ENCODE measurements at regions not wholly inside any gene's neighbourhood (a gene's known extent, or its start where the extent isn't known, plus 50 kb on each side); places are given as distances from the start of the nearest gene placed in this dataset.

- Histone ChIP-seq H4K20me1 (replicated peaks; ENCODE audit: control insufficient read depth, extremely low read depth, insufficient read depth, low read length) (no peaks in the 10 kb centered on the region), H3K79me2 (ENCODE audit: control insufficient read depth, insufficient read depth, low read length) (peaks cover 22% of the 10 kb centered on the region), H3K9me3 (replicated peaks; ENCODE audit: control insufficient read depth, insufficient read depth, low read length) (no peaks in the 10 kb centered on the region), H3K9me1 (replicated peaks; ENCODE audit: control insufficient read depth, extremely low read depth, insufficient read depth, low read length) (no peaks in the 10 kb centered on the region), H3K4me1 (ENCODE audit: control insufficient read depth, extremely low read depth, insufficient read depth, low read length) (peaks cover 39% of the 10 kb centered on the region), H3K36me3 (ENCODE audit: control insufficient read depth in 2 of 2, extremely low read depth in 1 of 2, insufficient read depth in 2 of 2, low read length in 2 of 2) (peaks cover 0 to 2% of the 10 kb centered on the region in 2 experiments), H3K9ac (replicated peaks; ENCODE audit: extremely low read depth, insufficient read depth, low read length) (no peak overlapping the region), H3K27ac (ENCODE audit: insufficient read depth, low read depth, low read length) (no peak overlapping the region), H2AFZ (ENCODE audit: low read depth, low read length) (no peak overlapping the region), H3K27me3 (ENCODE audit: control insufficient read depth in 2 of 2, insufficient read depth in 2 of 2, low read length in 2 of 2) (no peaks in the 10 kb centered on the region), H3K4me2 (ENCODE audit: insufficient read depth, low read length) (no peak overlapping the region), H3K4me3 (replicated peaks in 1 of 3; ENCODE audit: insufficient read depth in 1 of 3, low read depth in 1 of 3, low read length in 3 of 3) (no peak overlapping the region)
- no TSS peak for BruUV-seq (replicated peaks)
- no peak for DNase-seq (ENCODE audit: low read depth, low spot score)
- FAIRE-seq: no peak
- CTCF ChIA-PET: interaction anchor here (1.0 to 1.6 kb wide), 4 partner anchors 12 to 113 kb away, joined by 3 to 7 read pairs (median 5); no protein-coding TSS in a partner anchor
- TF ChIP-seq POLR2A (IDR thresholded peaks at IDR 0.05; ENCODE audit: low read depth, low read length): no peak
- TF ChIP-seq GATA2 (IDR thresholded peaks at IDR 0.05; ENCODE audit: insufficient read depth, insufficient read length, low read depth, low read length): no peak
- no peak for TF ChIP-seq CTCF (IDR thresholded peaks at IDR 0.05; ENCODE audit: extremely low read depth in 1 of 2, insufficient read depth in 1 of 2, low read depth in 1 of 2, low read length in 2 of 2)
- TF ChIP-seq JUN (IDR thresholded peaks at IDR 0.05; ENCODE audit: borderline replicate concordance, insufficient read depth, insufficient read length, low read depth): no peak
- no peak for TF ChIP-seq MYC (IDR thresholded peaks at IDR 0.05; ENCODE audit: low read depth, low read length)
- no peak for TF ChIP-seq POLR2AphosphoS5 (IDR thresholded peaks at IDR 0.05; ENCODE audit: insufficient read depth, low read depth, low read length)
- no peak for TF ChIP-seq MAX (IDR thresholded peaks at IDR 0.05; ENCODE audit: insufficient read depth, insufficient read length)
- no peak for TF ChIP-seq EZH2 (IDR thresholded peaks at IDR 0.05; ENCODE audit: borderline replicate concordance, low read depth, low read length, severe bottlenecking)
- no peak for TF ChIP-seq FOS (IDR thresholded peaks at IDR 0.05; ENCODE audit: borderline replicate concordance, insufficient read depth, low read length)
- POLR2A ChIA-PET: no interaction called here
- intact Hi-C loops (cut with micrococcal nuclease): no loop called here
- dilution Hi-C loops (cut with MboI; ENCODE audit: extremely low pct_ligation_motif_present, low sequenced_read_pairs): no loop called here
Measured at GRCh38 chr4:3366893-3367775, 74.3 kb downstream of the RGS12 start.
